Calu3 (cell line): ENCODE measurements at regions not wholly inside any gene's neighbourhood (a gene's known extent, or its start where the extent isn't known, plus 50 kb on each side); places are given as distances from the start of the nearest gene placed in this dataset.

Experiments used
- BruUV-seq: library from RNA; stranded (reverse); fragments of 400-500 nt; replicated peaks from 2 replicates; lab custom pipeline; 2021; lab: Mats Ljungman, UMichigan
- CTCF ChIA-PET: fragments of 300-600 bp; sonication (Branson Sonifier 250); formaldehyde crosslinking; loops from one replicate; lab custom pipeline; 2022; ENCODE audit warnings: antibody characterized with exemption; lab: Charles Lee
- DNase-seq: peaks from one replicate; pipeline ENCODE4 v3.0.0; 2022
- H3K27ac Mint-ChIP-seq: one replicate; pipeline ENCODE4 v1.8.0; 2022; ENCODE audit warnings: mixed read lengths; ENCODE audit not compliant: unreplicated experiment
- H3K27me3 Mint-ChIP-seq: one replicate; pipeline ENCODE4 v1.8.0; 2022; ENCODE audit warnings: mixed read lengths; ENCODE audit not compliant: unreplicated experiment
- H3K36me3 Mint-ChIP-seq: one replicate; pipeline ENCODE4 v1.8.0; 2022; ENCODE audit warnings: mild to moderate bottlenecking, moderate library complexity, mixed read lengths; ENCODE audit not compliant: insufficient read depth, unreplicated experiment
- H3K4me1 Mint-ChIP-seq: one replicate; pipeline ENCODE4 v1.8.0; 2022; ENCODE audit warnings: mild to moderate bottlenecking, low read depth, mixed read lengths; ENCODE audit not compliant: unreplicated experiment
- H3K4me3 Mint-ChIP-seq: one replicate; pipeline ENCODE4 v1.8.0; 2022; ENCODE audit warnings: mild to moderate bottlenecking, low read depth, moderate library complexity, mixed read lengths; ENCODE audit not compliant: unreplicated experiment
- H3K9me3 Mint-ChIP-seq: one replicate; pipeline ENCODE4 v1.8.0; 2022; ENCODE audit warnings: low read depth, mixed read lengths; ENCODE audit not compliant: unreplicated experiment
- CTCF ChIP-seq: fragments of 200-600 bp; IDR thresholded peaks from one replicate; pipeline ENCODE4 v1.8.0; 2022; ENCODE audit warnings: antibody characterized with exemption; ENCODE audit not compliant: unreplicated experiment
- intact Hi-C: fragments of 100-400 bp; cut with micrococcal nuclease; formaldehyde crosslinking; loops from one replicate; pipeline ENCODE4 v1.10.0; 2022; ENCODE audit not compliant: unreplicated experiment

- H3K4me1 Mint-ChIP-seq = no peaks in the 10 kb centered on the region
- no peak for TF ChIP-seq CTCF
- no peak for DNase-seq
- peaks cover 16% of the 10 kb centered on the region for H3K27me3 Mint-ChIP-seq
- H3K27ac Mint-ChIP-seq = no peak overlapping the region
- CTCF ChIA-PET = no interaction called here
- intact Hi-C loops = no loop called here
- H3K36me3 Mint-ChIP-seq = no peaks in the 10 kb centered on the region
- H3K4me3 Mint-ChIP-seq = no peak overlapping the region
- BruUV-seq = no TSS peak
- no peaks in the 10 kb centered on the region for H3K9me3 Mint-ChIP-seq
Observed at GRCh38 chr4:10962246-10962645, 277.7 kb upstream of the CLNK start.

GRCh38 chr4:10960389-10960788 is 275.8 kb upstream of the CLNK start:
- Mint-ChIP-seq H3K4me3 (no peak overlapping the region), H3K9me3 (no peaks in the 10 kb centered on the region), H3K27me3 (peaks cover 16% of the 10 kb centered on the region), H3K36me3 (no peaks in the 10 kb centered on the region), H3K27ac (no peak overlapping the region), H3K4me1 (no peaks in the 10 kb centered on the region)
- DNase-seq = no peak
- CTCF ChIA-PET = no interaction called here
- no peak for TF ChIP-seq CTCF
- BruUV-seq = no TSS peak
- intact Hi-C loops = no loop called here

- peaks cover 16% of the 10 kb centered on the region for H3K27me3 Mint-ChIP-seq
- H3K27ac Mint-ChIP-seq = no peak overlapping the region
- H3K36me3 Mint-ChIP-seq = no peaks in the 10 kb centered on the region
- BruUV-seq = no TSS peak
- H3K4me1 Mint-ChIP-seq = no peaks in the 10 kb centered on the region
- H3K9me3 Mint-ChIP-seq = no peaks in the 10 kb centered on the region
- TF ChIP-seq CTCF = no peak
- CTCF ChIA-PET = no interaction called here
- no peak overlapping the region for H3K4me3 Mint-ChIP-seq
- DNase-seq = no peak
- intact Hi-C loops = no loop called here
Observed at GRCh38 chr4:10959586-10959985, 275.0 kb upstream of the CLNK start.

GRCh38 chr4:10958226-10958856 is 273.8 kb upstream of the CLNK start:
- Mint-ChIP-seq H3K27ac (no peak overlapping the region), H3K4me3 (no peak overlapping the region)
- BruUV-seq = no TSS peak

More at GRCh38 chr4:10958226-10958856, 273.8 kb upstream of the CLNK start:
- TF ChIP-seq CTCF = no peak
- no peaks in the 10 kb centered on the region for H3K4me1 Mint-ChIP-seq
- DNase-seq = no peak
- H3K9me3 Mint-ChIP-seq = no peaks in the 10 kb centered on the region
- H3K36me3 Mint-ChIP-seq = no peaks in the 10 kb centered on the region
- CTCF ChIA-PET = no interaction called here
- peaks cover 21% of the 10 kb centered on the region for H3K27me3 Mint-ChIP-seq
- intact Hi-C loops = no loop called here
